GM18502 (cell line): ENCODE measurements at regions not wholly inside any gene's neighbourhood (a gene's known extent, or its start where the extent isn't known, plus 50 kb on each side); places are given as distances from the start of the nearest gene placed in this dataset.
"Not testable (repeated sequence)": the region's sequence is repeated elsewhere in the genome, so short reads cannot be mapped to it uniquely, and the experiment has no call there.

Experiments used
- ATAC-seq: cut with Tn5 transposase; IDR thresholded peaks from one replicate; pipeline ENCODE4 v1.9.1; 2021; ENCODE audit warnings: mild to moderate bottlenecking; ENCODE audit not compliant: unreplicated experiment, poor library complexity

DNA sequence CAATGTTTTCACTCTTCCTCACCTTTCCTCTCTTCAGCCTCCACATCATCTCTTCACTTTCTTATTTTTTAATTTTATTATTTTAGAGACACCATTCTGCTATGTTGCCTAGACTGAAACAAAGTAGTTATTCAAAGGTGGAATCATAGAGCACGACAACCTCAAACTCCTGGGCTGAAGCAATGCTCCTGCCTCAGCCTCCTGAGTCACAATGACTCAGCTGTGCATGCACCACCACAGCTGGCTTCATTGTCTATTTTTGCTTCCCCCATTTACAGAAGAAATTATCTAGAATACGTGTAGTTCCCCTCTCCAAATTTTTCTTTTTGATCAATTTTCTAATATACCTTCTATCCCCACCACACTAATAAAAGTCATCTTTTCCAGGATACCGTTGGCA is 911.5 kb upstream of the SOX11 start:
- no peak for ATAC-seq

DNA sequence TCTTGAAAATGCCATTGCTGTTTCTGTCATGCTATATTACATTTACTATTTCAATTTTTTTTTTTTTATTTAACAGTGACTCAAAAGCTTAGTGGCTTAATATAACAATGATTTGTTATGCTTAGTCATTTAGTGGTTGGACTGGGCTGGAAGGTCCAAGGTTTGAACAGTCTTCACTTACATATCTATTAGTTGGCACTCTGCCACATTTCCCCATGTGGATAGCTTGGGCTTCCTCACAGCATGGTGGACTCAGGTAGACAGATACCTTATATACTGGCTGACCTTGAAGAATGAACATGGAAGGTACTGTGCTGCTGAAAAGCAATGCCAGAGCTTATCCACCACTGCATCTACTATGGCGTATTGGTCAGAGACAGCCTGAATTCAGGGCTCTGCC is 909.5 kb upstream of the SOX11 start:
- ATAC-seq: no peak

DNA sequence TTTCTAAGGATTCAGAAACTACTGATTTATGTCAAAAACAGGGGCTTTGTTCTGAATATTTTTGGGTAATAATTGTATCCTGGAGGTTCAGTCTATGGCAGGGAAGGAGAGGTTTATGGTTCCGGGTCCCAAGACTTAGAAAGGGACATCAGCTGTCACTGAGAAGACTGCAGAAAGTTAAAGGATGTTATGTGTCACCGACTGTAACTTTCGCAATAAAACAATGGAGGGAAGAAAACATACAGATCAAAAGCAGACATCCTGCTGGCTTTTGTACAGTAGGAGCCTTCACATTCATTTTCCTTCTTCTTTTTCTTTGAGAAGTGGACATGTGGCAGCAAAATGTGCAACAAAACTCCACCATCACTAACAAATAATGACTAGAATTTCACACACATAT is 900.7 kb upstream of the SOX11 start:
- ATAC-seq: no peak

DNA sequence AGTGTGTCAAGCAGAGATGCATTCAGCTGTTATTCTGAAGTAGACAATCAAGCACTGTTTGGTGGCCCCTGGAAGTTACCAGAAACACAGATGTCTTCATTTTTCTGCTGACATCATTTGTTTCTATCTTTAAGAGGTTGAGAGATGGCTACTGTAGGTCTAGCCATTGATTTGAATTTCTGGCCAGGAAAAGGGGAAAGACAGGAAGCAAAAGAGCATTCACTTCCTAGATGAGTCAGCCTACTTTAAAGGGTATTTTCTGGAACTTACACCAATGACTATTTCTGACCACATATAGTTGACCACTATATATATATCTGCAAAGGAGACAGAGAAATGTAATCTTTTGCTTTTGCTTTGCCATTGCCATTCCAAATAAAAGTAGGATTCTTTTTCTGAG is 900.1 kb upstream of the SOX11 start:
- ATAC-seq: no peak

DNA sequence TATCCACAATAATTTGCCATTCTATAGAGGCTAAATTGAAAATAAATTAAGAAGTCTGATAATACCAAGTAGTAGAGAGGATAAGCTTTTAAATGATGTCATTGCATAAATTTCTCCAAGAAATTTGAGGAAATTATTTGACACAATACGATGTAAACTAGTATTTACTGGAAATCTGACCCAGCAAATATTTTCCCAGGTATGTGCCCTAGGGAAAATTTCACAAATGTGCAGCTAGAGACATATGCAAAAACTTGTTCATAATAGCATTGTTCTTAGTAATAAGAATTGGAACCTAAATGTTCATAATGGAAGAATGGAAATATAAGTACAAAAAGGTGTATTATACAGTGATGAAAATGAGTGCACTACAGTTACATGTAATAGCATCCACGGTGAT is 888.8 kb upstream of the SOX11 start:
- no peak for ATAC-seq

DNA sequence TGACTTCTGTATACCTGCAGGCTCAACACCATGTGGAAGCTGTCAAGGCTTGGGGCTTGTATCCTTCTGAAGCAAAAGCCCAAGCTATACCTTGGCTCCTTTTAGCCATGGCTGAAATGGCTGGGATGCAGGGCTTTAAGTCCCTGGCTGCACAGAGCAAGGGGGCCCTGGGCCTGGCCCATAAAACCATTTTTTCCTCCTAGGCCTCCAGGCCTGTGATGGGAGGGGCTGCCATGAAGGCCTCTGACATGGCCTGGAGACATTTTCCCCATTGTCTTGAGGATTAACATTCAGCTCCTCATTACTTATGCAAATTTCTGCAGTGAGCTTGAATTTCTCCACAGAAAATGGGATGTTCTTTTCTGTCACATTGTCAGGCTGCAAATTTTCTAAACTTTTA is 878.0 kb upstream of the SOX11 start:
- not testable (repeated sequence) for ATAC-seq

- ATAC-seq: no peak
These were observed 864.3 kb upstream of the SOX11 start for GRCh38 chr2:4827836-4828235.

- ATAC-seq: no peak
These were observed 863.4 kb upstream of the SOX11 start for GRCh38 chr2:4828682-4829374.

- no peak for ATAC-seq
These were observed 860.4 kb upstream of the SOX11 start for GRCh38 chr2:4831751-4832150.

GRCh38 chr2:4832642-4833041 is 859.5 kb upstream of the SOX11 start:
- no peak for ATAC-seq

DNA sequence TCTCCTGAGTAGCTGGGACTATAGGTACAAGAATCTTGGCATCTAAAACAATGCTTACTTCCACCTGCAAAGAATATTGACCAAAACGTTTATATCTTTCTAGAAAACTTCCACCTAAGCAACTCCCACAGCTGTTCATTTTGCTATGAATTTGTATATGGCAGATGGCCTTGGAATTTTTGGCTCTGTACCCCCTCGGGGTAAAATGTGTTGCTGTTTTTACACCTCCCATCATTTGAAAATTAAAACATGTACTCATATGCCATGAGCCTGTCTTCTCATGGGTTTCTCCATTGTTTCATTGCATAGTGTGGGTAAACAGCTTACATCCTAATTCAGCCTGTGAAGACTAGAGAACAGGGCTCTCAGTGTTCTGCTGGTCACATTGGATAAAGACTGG is 853.6 kb upstream of the SOX11 start:
- no peak for ATAC-seq

DNA sequence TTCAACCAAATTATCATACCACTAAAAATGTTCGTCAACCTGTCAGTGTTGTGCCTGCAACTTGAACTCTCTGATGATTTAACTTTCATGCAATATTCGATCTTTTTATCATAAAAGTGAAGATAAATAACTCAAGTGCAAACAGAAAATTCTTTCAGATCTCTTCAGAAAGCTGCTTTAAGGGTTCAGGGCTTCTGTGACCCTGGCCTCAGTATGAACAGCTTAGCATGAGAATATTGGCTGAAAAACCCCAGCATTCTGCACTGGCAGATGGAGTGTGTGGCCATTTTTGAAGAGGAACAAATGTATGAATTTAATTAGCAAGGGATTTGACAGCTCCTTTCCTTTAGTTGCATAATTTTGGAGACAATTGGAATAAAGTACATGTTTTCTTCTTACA is 851.4 kb upstream of the SOX11 start:
- no peak for ATAC-seq

DNA sequence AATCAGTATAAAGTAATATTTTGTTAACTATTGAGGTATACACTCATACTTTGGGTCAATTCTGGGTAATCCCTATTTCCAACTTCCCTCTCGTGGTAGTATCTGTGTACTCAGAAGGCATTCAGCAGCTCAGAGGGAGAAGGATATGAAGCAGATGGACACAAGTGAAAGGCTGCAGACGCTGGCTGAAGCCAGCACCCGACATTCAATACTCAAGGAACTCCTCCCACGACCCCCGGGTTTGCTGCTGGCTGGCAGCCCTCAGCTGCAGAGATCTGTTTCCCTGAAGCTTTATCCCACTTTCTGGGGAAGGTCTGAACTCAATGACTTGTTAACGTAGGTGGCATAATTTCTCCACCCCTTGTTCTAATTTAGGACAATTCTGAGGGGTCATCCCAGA is 847.3 kb upstream of the SOX11 start:
- no peak for ATAC-seq

DNA sequence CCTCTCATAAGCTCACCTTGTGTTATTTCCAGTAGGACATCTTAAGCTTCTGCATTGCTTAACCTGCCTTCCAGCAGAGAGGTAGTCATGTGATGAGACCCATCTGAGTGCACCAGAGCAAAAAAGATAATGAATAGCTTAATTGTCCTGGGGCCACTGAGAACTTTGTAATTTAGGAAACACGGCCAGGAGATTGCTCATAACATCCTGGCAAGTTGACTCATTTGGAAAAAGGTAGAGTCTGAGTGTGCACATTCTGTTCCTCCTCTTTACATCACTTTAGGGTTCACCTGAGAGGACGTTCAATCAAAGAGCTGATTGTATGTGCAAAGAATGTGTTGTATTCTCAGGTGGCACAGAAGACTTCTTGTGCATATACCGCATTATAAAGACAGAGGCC is 830.2 kb upstream of the SOX11 start:
- ATAC-seq: no peak

- ATAC-seq: no peak
These were observed 826.0 kb upstream of the SOX11 start for GRCh38 chr2:4866198-4866597.

DNA sequence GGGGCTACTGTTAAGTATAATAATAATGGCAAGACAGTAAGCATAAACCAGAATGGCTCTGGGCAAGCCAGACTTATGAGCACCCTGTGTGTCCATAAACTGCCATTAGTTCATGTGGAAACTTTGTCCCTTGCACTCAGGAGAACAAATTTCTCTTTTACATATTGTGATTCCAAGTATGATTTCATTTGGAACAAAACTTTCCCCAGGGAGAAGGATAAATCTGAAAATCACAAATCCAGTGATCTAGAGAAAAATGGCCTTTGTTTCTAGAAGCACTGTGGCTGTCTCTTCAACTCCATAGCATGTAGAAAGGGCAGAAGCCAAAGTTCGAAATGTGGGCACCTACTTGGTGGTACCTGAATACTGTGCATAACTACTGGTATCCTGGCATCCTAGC is 823.7 kb upstream of the SOX11 start:
- ATAC-seq: no peak

DNA sequence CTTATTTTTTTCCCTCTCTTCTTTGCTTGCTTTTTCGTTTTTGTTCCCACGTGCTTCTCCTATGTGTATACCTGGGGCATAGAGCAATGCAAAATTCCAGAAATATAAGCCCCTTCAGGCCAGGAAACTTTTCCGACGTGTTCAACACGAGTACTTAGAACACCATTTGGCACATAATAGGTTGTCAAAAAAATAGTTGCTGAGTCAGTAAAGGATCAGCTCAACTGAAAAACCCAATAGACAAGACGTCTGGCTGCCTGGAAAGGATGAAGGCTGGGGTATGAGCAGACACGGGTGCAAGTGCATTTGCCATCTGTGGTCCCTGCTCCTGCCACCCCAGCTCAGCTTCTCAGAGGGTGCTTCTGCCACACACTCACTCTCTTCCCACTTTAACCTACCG is 823.0 kb upstream of the SOX11 start:
- ATAC-seq: no peak

GRCh38 chr2:4873364-4873763 is 818.8 kb upstream of the SOX11 start:
- no peak for ATAC-seq

DNA sequence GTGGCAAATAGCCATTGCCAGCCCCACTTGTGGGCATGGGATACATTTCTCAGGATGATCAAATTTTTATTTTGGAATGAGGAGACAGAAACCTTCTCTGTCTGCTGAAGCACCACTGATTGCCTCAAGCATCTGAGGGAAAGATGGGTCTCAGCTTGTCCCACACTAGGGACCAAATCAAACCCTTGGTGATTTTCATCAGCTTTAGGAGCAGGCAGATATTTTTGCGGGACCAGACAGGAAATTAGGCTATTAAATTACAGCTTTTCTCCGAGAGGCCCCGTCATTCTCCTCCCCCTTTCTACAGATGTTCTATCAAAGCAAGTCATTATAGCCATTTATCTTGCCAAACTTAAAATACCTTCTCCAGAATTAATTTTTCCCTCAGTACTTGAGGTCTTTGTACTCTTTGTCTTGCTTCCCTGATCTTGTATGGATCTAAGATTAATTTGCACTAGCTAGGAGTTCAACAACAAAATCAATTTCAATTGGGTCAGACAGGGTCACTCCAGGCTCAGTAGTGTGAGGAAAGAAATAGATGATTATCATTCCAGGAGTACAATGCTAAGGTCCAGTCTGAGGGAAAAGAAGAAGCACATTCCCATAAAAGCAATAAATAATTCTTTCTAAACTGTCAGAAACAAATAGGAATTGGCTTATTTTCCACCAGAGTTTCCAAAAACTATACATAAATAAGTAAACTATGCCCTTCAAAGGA is 818.1 kb upstream of the SOX11 start:
- ATAC-seq: no peak

DNA sequence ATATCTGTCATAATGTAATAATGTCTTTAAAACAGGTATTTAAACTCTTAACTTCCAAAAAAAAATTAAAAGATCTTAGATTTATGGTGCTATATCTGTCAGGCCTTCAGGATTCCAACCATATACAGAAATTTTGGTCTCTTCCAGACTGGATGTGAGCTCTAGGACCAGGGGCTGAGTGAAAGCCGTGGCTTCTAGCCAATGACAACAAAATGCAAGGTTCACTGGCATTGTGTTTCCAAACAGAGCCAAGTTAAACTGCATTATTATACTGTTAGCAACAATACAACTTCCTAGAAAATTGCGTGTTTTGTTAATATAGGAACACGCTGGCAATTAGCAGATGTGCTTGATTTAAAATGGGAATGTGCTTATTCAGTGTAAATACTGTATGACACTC is 809.8 kb upstream of the SOX11 start:
- ATAC-seq: no peak

- no peak for ATAC-seq
These were observed 809.2 kb upstream of the SOX11 start for GRCh38 chr2:4882941-4883340.

GRCh38 chr2:4883375-4883774 is 808.8 kb upstream of the SOX11 start:
- ATAC-seq: no peak
